Right ventricle myocardium superior (tissue), 1 donor: ENCODE measurements at regions not wholly inside any gene's neighbourhood (a gene's known extent, or its start where the extent isn't known, plus 50 kb on each side); places are given as distances from the start of the nearest gene placed in this dataset.
A peak's percentile ranks its signal among the peaks of the same experiment; 100 is the strongest.
"Not testable (repeated sequence)": the region's sequence is repeated elsewhere in the genome, so short reads cannot be mapped to it uniquely, and the experiment has no call there.

Experiments used
- ATAC-seq: fragments of 200-7000 bp; cut with Tn5 transposase; one replicate; pipeline ENCODE4 v1.9.1; 2020; ENCODE audit warnings: mild to moderate bottlenecking; ENCODE audit not compliant: poor library complexity
- DNase-seq: peaks from one replicate; pipeline ENCODE4 v3.0.0-alpha.2; 2020
- intact Hi-C: fragments of 100-400 bp; cut with DNase I; formaldehyde crosslinking; loops from one replicate; pipeline ENCODE4 v1.11.2; 2022
- donor health status: DM: no; HTN: yes; CAD: no; lungs with severe emphysema.

DNA sequence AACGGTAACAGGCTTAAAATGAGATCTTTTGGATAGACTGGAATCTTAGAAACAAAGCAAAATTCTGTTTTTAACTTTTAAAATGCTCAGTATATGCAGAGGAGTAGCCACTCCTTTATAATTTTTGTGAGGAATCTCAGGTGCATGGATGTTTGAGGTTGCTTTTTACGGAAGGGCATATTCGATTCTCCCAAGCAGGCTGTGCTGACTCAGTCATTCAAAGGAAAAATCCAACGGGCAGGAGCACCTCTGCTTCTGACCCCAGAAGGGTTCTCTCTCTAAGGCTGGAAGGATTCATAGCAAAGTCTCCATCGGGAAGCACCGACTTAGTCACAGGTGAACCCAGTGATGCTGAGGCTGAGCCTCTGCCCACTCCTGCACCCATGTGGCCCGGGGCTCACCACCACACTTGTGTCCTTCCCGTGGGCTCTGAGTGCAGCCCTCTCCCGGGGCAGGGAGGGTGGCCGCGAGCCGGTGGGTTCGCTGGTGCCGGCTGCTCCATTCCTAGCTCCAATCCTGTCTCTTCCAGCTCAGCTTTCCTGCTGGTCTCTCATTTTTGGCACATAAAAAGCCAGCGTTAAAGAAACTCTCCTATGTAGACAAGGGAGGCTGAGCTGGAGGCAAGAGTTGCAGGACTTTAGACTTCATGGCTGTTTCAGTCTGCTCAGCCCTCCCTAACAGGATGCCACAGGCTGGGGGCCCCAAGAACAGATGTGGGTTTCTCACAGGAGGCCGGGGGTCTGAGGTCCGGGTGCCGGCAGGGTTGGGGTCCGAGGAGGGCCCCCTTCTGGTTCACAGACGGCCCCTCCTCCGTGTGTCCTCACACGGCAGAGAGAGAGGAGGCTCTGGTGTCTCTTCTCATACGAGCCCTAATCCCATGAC lies 135.6 kb upstream of the LPCAT1 start:
- intact Hi-C loops, result no loop called here
- ATAC-seq (no peak), DNase-seq (peak; percentile 10)

DNA sequence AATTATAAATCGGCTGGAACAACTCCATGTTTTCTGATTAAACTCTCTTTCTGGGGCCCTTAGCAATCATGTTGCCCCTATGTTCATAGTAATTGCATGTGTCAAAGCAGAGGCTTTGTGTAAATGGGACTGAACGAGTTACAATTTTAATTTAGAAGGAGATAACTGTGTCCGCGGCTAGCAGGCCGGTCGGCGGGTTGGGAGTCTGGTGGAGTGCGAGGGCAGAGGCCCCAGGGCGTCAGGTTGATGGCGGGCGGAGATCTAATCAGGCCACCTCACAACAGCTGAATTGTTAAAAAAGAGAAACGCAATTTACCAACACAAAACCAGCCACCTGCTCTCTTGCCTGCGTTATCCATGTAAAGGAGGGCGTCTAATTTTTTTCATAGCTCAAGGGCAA lies 134.9 kb upstream of the LPCAT1 start:
- intact Hi-C loops, result no loop called here
- peak; percentile 18 for DNase-seq
- ATAC-seq, result no peak

GRCh38 chr5:1657161-1657741 lies 133.5 kb upstream of the LPCAT1 start:
- intact Hi-C loops, result no loop called here
- ATAC-seq, result no peak
- DNase-seq, result peak; percentile 33

- intact Hi-C loops, result no loop called here
- ATAC-seq (no peak), DNase-seq (peak; percentile 22)
These were observed 132.7 kb upstream of the LPCAT1 start for GRCh38 chr5:1656271-1656975.

GRCh38 chr5:1655496-1656270 lies 131.9 kb upstream of the LPCAT1 start:
- intact Hi-C loops, result no loop called here
- ATAC-seq (no peak), DNase-seq (peak; percentile 32)

GRCh38 chr5:1654786-1655495 lies 131.2 kb upstream of the LPCAT1 start:
- DNase-seq (peak; percentile 22), ATAC-seq (no peak)

GRCh38 chr5:1653698-1654651 lies 130.2 kb upstream of the LPCAT1 start:
- intact Hi-C loops, result not testable (repeated sequence)
- peak; percentile 54 for DNase-seq
- ATAC-seq, result peak; percentile 96

More at GRCh38 chr5:1654786-1655495, 131.2 kb upstream of the LPCAT1 start:
- intact Hi-C loops, result no loop called here

- intact Hi-C loops, result no loop called here
- DNase-seq (peak; percentile 31), ATAC-seq (peak; percentile 42)
These were observed 129.3 kb upstream of the LPCAT1 start for GRCh38 chr5:1652873-1653697.

- ATAC-seq, result no peak
- no peak for DNase-seq
- intact Hi-C loops, result no loop called here
These were observed 128.5 kb upstream of the LPCAT1 start for GRCh38 chr5:1651971-1652872.

DNA sequence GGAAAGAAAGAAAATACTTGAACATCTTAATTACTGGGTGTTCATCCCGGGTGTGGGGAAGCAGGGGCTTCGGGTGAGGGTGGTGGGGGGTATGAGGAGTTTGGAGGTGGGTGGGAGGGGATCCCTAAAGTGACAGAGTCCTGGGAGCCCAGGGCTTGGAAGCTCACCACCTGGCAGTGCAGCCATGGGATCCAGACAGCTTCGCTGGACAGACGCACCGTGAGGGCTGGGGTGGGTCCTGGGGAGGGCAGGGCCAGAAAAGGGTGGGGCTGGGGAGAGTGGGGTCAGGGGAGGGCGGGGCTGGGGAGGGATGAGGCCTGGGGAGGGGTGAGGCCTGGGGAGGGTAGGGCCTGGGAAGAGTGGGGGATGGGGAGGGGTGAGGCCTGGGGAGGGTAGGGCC lies 127.5 kb upstream of the LPCAT1 start:
- ATAC-seq (no peak), DNase-seq (no peak)
- intact Hi-C loops, result no loop called here

DNA sequence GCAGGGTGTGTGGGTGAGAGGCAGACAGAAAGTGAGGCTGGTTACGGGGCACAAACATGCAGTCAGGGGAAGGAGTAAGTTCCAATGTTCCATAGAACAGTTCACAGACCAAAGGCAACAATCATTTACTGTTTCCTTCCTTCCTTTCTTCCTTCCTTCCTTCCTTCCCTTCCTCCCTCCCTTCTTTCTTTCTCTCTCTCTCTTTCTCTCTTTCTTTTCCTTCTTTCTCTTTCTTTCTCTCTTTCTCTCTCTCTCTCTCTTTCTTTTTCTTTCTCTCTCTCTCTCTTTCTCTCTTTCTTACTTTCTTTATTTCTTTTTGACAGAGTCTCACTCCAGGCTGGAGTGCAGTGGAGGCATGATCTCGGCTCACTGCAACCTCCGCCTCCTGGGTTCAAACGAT lies 125.8 kb upstream of the LPCAT1 start:
- intact Hi-C loops, result loop anchor here (10.0 kb wide), 2 partner anchors 175 to 265 kb away; no protein-coding TSS in a partner anchor
- no peak for DNase-seq
- ATAC-seq, result no peak

DNA sequence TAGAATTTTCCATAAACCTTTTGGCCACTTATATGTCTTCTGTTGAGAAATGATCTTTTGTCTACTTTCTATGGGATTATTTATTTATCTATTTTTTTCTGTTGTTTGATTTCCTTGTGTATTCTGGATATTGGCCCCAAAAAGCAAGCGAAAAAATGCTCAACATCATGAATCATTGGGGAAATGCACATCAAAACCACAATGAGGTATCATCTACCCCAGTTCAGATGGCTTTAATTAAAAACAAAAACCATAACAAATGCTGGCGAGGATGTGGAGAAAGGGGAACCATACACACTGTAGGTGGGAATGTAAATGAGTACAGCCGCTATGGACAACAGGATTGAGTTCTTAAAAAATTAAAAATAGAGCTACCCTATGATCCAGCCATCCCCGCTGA lies 125.0 kb upstream of the LPCAT1 start:
- ATAC-seq, result no peak
- no peak for DNase-seq
- intact Hi-C loops, result loop anchor here (10.0 kb wide), 2 partner anchors 174 to 264 kb away; no protein-coding TSS in a partner anchor

GRCh38 chr5:1647580-1647979 lies 123.8 kb upstream of the LPCAT1 start:
- no peak for ATAC-seq
- no peak for DNase-seq
- intact Hi-C loops, result loop anchor here (10.0 kb wide), 2 partner anchors 173 to 263 kb away; no protein-coding TSS in a partner anchor

DNA sequence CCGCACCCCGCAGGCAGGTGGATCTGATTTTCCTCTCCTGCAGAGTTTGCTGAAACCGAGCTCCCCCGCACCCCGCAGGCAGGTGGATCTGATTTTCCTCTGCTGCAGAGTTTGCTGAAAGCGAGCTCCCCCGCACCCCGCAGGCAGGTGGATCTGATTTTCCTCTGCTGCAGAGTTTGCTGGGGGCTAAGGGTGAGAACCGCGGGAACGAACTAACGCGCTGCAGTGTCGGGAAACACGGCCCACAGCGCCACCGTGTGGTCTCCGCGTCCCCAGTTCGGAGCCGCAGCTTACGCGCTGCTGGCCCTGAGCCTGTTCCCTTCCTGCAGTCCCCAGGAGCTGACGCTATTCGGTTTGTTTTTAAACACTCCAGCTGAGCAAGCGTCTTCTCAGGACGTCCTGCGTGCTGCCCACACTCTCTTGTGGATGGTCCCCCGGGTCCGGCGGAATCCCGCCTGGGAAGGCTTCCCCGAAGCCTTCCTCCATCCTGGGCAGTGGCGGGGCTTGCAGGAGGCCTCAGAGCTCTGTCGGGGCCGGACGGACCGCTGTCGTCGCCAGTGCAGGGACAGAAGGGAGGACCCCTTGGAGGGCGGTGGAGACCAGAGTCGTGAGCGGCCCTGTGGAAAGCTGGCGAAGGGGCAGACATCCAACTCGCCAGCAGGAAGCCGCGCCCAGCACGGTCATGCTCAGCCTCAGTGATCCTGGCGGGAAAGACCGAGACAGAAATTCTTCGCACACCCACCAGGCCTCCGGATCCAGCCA lies 121.2 kb upstream of the LPCAT1 start:
- ATAC-seq, result peak; percentile 96
- DNase-seq, result peak; percentile 90
- intact Hi-C loops, result loop anchor here (5.0 to 10.0 kb wide), 3 partner anchors 170 to 478 kb away; no protein-coding TSS in a partner anchor
